ENCODE measurements at regions not wholly inside any gene's neighbourhood (a gene's known extent, or its start where the extent isn't known, plus 50 kb on each side); places are given as distances from the start of the nearest gene placed in this dataset.

- TF ChIP-seq ZFP30 (CRISPR knock-in tag; IDR thresholded peaks at IDR 0.05) (no peak), PATZ1 (CRISPR knock-in tag; IDR thresholded peaks at IDR 0.05; ENCODE audit: borderline replicate concordance) (no peak), ZNF70 (CRISPR knock-in tag; IDR thresholded peaks at IDR 0.05) (no peak), TSHZ2 (CRISPR knock-in tag; IDR thresholded peaks at IDR 0.05) (no peak), ZC3H10 (CRISPR knock-in tag; IDR thresholded peaks at IDR 0.05) (no peak), TCF4 (CRISPR knock-in tag; IDR thresholded peaks at IDR 0.05; ENCODE audit: borderline replicate concordance) (no peak), GLIS3 (CRISPR knock-in tag; IDR thresholded peaks at IDR 0.05) (no peak), CREB5 (CRISPR knock-in tag; IDR thresholded peaks at IDR 0.05; ENCODE audit: low read depth) (no peak), POU6F1 (CRISPR knock-in tag; IDR thresholded peaks at IDR 0.05; ENCODE audit: borderline replicate concordance, low read depth) (no peak)
These were observed 339.1 kb downstream of the BTBD3 start for GRCh38 chr20:12256806-12257205.
